K562 (cell line): ENCODE measurements at regions not wholly inside any gene's neighbourhood (a gene's known extent, or its start where the extent isn't known, plus 50 kb on each side); places are given as distances from the start of the nearest gene placed in this dataset.

Source experiments
- ATAC-seq: fragments of 200-7000 bp; cut with Tn5 transposase; 3 replicates; pipeline ENCODE4 v1.9.1; 2020; ENCODE audit warnings: moderate library complexity
- BruUV-seq: library from RNA; stranded (reverse); fragments of 400-500 nt; replicated peaks from 2 replicates; lab custom pipeline; 2021; lab: Mats Ljungman, UMichigan
- CTCF ChIA-PET: fragments of 300-600 bp; formaldehyde crosslinking; extraction: SDS; loops from one replicate; lab custom pipeline; 2021; ENCODE audit warnings: low intra/inter-chr PET ratio; lab: Yijun Ruan, JAX
- POLR2A ChIA-PET: fragments of 300-600, 350-650 bp; sonication (Branson Sonifier 250); formaldehyde crosslinking; extraction: SDS; loops from one replicate; lab custom pipeline; 2021; ENCODE audit warnings: antibody characterized with exemption, inconsistent platforms; lab: Yijun Ruan, JAX
- DNase-seq, 4 experiments: peaks; one replicate each; pipeline versions ENCODE4 v3.0.0 to v3.0.0-alpha.2; 2011 to 2018; ENCODE audit warnings: low spot score in 3 of 4, mixed read lengths in 3 of 4; ENCODE audit errors: extremely low read depth in 1 of 4
- FAIRE-seq: peaks from 2 replicates; lab custom pipeline; 2011; peaks lifted over from hg19 to GRCh38; lab: Jason Lieb, UNC
- H2AFZ ChIP-seq: 2 replicates; pipeline ENCODE4 v1.6.0; 2011; ENCODE audit warnings: low read depth, low read length, control low read depth, inconsistent platforms
- H3K27ac ChIP-seq: fragments of 200-600 bp; 3 replicates; pipeline ENCODE4 v1.8.0; 2011; ENCODE audit warnings: low read depth, mild to moderate bottlenecking, control low read depth, inconsistent platforms, low read length, moderate library complexity, mixed read lengths; ENCODE audit errors: extremely low read depth
- H3K27me3 ChIP-seq, 2 experiments: fragments of 300-600 bp in 1 of 2; 2 replicates in 1 of 2; 3 replicates in 1 of 2; pipeline versions ENCODE4 v1.6.0 to v1.8.0; 2011; ENCODE audit warnings: inconsistent platforms in 2 of 2, low read length in 2 of 2, mild to moderate bottlenecking in 1 of 2, mixed read lengths in 1 of 2, moderate library complexity in 1 of 2; ENCODE audit not compliant: control insufficient read depth in 2 of 2, insufficient read depth in 2 of 2
- H3K36me3 ChIP-seq: fragments of 300-600 bp; 3 replicates; pipeline ENCODE4 v1.8.0; 2011; ENCODE audit warnings: mild to moderate bottlenecking, low read length, inconsistent platforms; ENCODE audit not compliant: control insufficient read depth, insufficient read depth
- H3K4me1 ChIP-seq, 2 experiments: fragments of 200-600 bp in 1 of 2; replicated peaks in 1 of 2; 2 replicates in 1 of 2; 3 replicates in 1 of 2; pipeline versions ENCODE4 v1.5.1 to v1.8.0; 2011; ENCODE audit warnings: inconsistent platforms in 2 of 2, low read length in 2 of 2, mild to moderate bottlenecking in 1 of 2, mixed read lengths in 1 of 2, moderate library complexity in 1 of 2; ENCODE audit not compliant: control insufficient read depth in 2 of 2, insufficient read depth in 2 of 2
- H3K4me2 ChIP-seq: 2 replicates; pipeline ENCODE4 v1.6.1; 2011; ENCODE audit warnings: low read length, control low read depth, inconsistent platforms, mixed read lengths; ENCODE audit not compliant: insufficient read depth
- H3K4me3 ChIP-seq: fragments of 200-600 bp; sonication (generic), shearing (Covaris generic); 2 replicates; pipeline ENCODE4 v1.5.1; 2016; ENCODE audit warnings: control low read depth, inconsistent platforms
- H3K79me2 ChIP-seq: fragments of 200-600 bp; 3 replicates; pipeline ENCODE4 v1.8.0; 2011; ENCODE audit warnings: low read length, inconsistent platforms; ENCODE audit not compliant: control insufficient read depth, insufficient read depth
- H3K9ac ChIP-seq, 2 experiments: 2 replicates each; pipeline versions ENCODE4 v1.6.0 to v1.6.1; 2011; ENCODE audit warnings: low read depth in 2 of 2, low read length in 2 of 2, control low read depth in 1 of 2, inconsistent platforms in 1 of 2, mild to moderate bottlenecking in 1 of 2, mixed read lengths in 1 of 2; ENCODE audit not compliant: insufficient read depth in 1 of 2
- H3K9me1 ChIP-seq: one replicate; pipeline ENCODE4 v1.6.0; 2011; ENCODE audit warnings: inconsistent platforms, mild to moderate bottlenecking, low read length, moderate library complexity; ENCODE audit not compliant: control insufficient read depth, insufficient read depth
- H3K9me3 ChIP-seq: replicated peaks from 2 replicates; pipeline ENCODE4 v1.5.1; 2011; ENCODE audit warnings: low read depth, low read length, inconsistent platforms; ENCODE audit not compliant: control insufficient read depth, insufficient read depth
- H4K20me1 ChIP-seq: replicated peaks from 2 replicates; pipeline ENCODE4 v1.6.1; 2011; ENCODE audit warnings: low read length, inconsistent platforms, mixed read lengths; ENCODE audit not compliant: control insufficient read depth, insufficient read depth
- FOXK1 ChIP-seq: sonication (generic); formaldehyde crosslinking; IDR thresholded peaks from 2 replicates; pipeline ENCODE4 v1.8.0; 2022; ENCODE audit warnings: missing genetic modification reagents, mild to moderate bottlenecking, borderline replicate concordance
- KDM4B ChIP-seq, 2 experiments: fragments of 450-650 bp in 1 of 2; sonication (generic) in 1 of 2; IDR thresholded peaks; 2 replicates each; pipeline ENCODE4 v1.6.1; 2016 to 2017; ENCODE audit warnings: borderline replicate concordance in 2 of 2, antibody characterized with exemption in 1 of 2, low read depth in 1 of 2, mild to moderate bottlenecking in 1 of 2
- MCM2 ChIP-seq: fragments of 450-650 bp; IDR thresholded peaks from 2 replicates; pipeline ENCODE4 v1.6.1; 2017; ENCODE audit warnings: low read depth, mild to moderate bottlenecking
- SPI1 ChIP-seq: IDR thresholded peaks from 2 replicates; pipeline ENCODE4 v1.6.1; 2011; ENCODE audit warnings: low read depth, low read length, control low read depth, borderline replicate concordance
- TAF15 ChIP-seq: fragments of 200-400 bp; formaldehyde crosslinking; IDR thresholded peaks from 2 replicates; pipeline ENCODE4 v1.6.1; 2017; ENCODE audit warnings: mild to moderate bottlenecking, low read depth, low read length, moderate library complexity
- TAF9B ChIP-seq: fragments of 450-650 bp; IDR thresholded peaks from 2 replicates; pipeline ENCODE4 v1.6.1; 2018; ENCODE audit warnings: mild to moderate bottlenecking; ENCODE audit not compliant: partially characterized antibody
- ZKSCAN3 ChIP-seq: fragments of 250-450 bp; sonication (Bioruptor Pico); IDR thresholded peaks from 2 replicates; pipeline ENCODE4 v1.4.0; 2020
- in situ Hi-C: fragments of 300-500 bp; cut with MboI; formaldehyde crosslinking; loops from 4 replicates; pipeline ENCODE4 v1.15.0; 2018; ENCODE audit warnings: inconsistent platforms, mixed read lengths
- intact Hi-C: fragments of 100-400 bp; cut with micrococcal nuclease; formaldehyde crosslinking; loops from 2 replicates; pipeline ENCODE4 v1.14.2; 2022
- TF ChIP-seq, protein P1 (sequence below): fragments of 450-650 bp; formaldehyde crosslinking; IDR thresholded peaks from 2 replicates; pipeline ENCODE4 v1.4.0; 2022; ENCODE audit warnings: missing genetic modification characterization
- TF ChIP-seq, protein P2 (sequence below): fragments of 250-450 bp; sonication (Bioruptor Pico); IDR thresholded peaks from 2 replicates; pipeline ENCODE4 v1.8.0; 2021; ENCODE audit warnings: moderate library complexity, mild to moderate bottlenecking, inconsistent platforms

DNA sequence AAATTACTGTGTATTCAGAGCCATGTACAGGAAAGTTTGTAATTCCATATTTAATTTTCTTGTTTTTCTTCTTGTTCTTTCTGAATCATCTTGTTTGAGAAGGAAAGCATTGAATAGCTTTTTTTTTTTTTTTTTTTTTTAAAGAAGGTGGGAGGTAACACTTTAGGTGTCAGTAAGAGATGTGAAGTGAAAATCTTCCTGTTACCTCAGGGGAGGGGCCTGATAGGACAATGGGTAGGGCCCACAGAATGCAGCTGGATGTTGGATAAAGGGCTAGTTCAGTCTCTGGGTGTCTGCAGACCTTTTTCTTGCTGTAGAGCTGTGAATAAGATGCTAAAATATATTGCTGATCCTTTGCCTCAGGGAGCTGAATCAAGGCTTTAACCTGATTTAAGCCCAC is 317.4 kb downstream of the MAN2A1 start:
- ATAC-seq (no peak), FAIRE-seq (no peak), DNase-seq (no peak)
- Histone ChIP-seq H2AFZ (no peak overlapping the region), H3K4me1 (no peaks in the 10 kb centered on the region), H3K9me3 (no peaks in the 10 kb centered on the region), H3K9me1 (no peaks in the 10 kb centered on the region), H3K36me3 (no peaks in the 10 kb centered on the region), H4K20me1 (no peaks in the 10 kb centered on the region), H3K27me3 (no peaks in the 10 kb centered on the region), H3K27ac (no peak overlapping the region), H3K4me2 (no peak overlapping the region), H3K9ac (no peak overlapping the region), H3K4me3 (no peak overlapping the region), H3K79me2 (no peaks in the 10 kb centered on the region)
- TF ChIP-seq, protein P1, sequence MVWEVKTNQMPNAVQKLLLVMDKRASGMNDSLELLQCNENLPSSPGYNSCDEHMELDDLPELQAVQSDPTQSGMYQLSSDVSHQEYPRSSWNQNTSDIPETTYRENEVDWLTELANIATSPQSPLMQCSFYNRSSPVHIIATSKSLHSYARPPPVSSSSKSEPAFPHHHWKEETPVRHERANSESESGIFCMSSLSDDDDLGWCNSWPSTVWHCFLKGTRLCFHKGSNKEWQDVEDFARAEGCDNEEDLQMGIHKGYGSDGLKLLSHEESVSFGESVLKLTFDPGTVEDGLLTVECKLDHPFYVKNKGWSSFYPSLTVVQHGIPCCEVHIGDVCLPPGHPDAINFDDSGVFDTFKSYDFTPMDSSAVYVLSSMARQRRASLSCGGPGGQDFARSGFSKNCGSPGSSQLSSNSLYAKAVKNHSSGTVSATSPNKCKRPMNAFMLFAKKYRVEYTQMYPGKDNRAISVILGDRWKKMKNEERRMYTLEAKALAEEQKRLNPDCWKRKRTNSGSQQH, result no peak
- TF ChIP-seq SPI1 (no peak), TAF15 (no peak), ZKSCAN3 (CRISPR knock-in tag) (no peak), KDM4B (IDR thresholded peaks at IDR 0.05; ENCODE audit: borderline replicate concordance in 2 of 2, low read depth in 1 of 2) (no peak), MCM2 (no peak), TAF9B (no peak), FOXK1 (CRISPR knock-in tag) (no peak)
- TF ChIP-seq, protein P2, sequence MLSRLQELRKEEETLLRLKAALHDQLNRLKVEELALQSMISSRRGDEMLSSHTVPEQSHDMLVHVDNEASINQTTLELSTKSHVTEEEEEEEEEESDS (CRISPR knock-in tag), result no peak
- BruUV-seq, result no TSS peak
- ChIA-PET CTCF (no interaction called here), POLR2A (no interaction called here)
- intact Hi-C loops (no loop called here), in situ Hi-C loops (no loop called here)
